Activated T-helper 2 cell treated with anti-CD3 and anti-CD28 coated beads, Interferon-gamma antibody, Interleukin-2, Interleukin-4, amounts not matched to agents 10 μg/mL and 5 μg/mL and 100 μg/mL, durations not matched to agents 14 hours and 24 hours and 36 hours (primary cell): ENCODE measurements at regions not wholly inside any gene's neighbourhood (a gene's known extent, or its start where the extent isn't known, plus 50 kb on each side); places are given as distances from the start of the nearest gene placed in this dataset.

ENCODE experiments used
- DNase-seq: peaks from one replicate; pipeline ENCODE4 v3.0.0; 2021; ENCODE audit warnings: low spot score
- H3K27ac Mint-ChIP-seq: one replicate; pipeline ENCODE4 v1.8.0; 2021; ENCODE audit warnings: mixed read lengths
- H3K27me3 Mint-ChIP-seq: one replicate; pipeline ENCODE4 v1.8.0; 2021; ENCODE audit warnings: low read depth, mixed read lengths
- H3K36me3 Mint-ChIP-seq: one replicate; pipeline ENCODE4 v1.8.0; 2021; ENCODE audit warnings: low read depth, mixed read lengths
- H3K4me1 Mint-ChIP-seq: one replicate; pipeline ENCODE4 v1.8.0; 2021; ENCODE audit warnings: low read depth, mixed read lengths
- H3K4me3 Mint-ChIP-seq: one replicate; pipeline ENCODE4 v1.8.0; 2021; ENCODE audit warnings: low read depth, mild to moderate bottlenecking, moderate library complexity, mixed read lengths
- H3K9me3 Mint-ChIP-seq: one replicate; pipeline ENCODE4 v1.8.0; 2021; ENCODE audit warnings: mixed read lengths
- intact Hi-C: fragments of 100-400 bp; cut with micrococcal nuclease; formaldehyde crosslinking; loops from one replicate; pipeline ENCODE4 v1.15.1; 2023

DNA sequence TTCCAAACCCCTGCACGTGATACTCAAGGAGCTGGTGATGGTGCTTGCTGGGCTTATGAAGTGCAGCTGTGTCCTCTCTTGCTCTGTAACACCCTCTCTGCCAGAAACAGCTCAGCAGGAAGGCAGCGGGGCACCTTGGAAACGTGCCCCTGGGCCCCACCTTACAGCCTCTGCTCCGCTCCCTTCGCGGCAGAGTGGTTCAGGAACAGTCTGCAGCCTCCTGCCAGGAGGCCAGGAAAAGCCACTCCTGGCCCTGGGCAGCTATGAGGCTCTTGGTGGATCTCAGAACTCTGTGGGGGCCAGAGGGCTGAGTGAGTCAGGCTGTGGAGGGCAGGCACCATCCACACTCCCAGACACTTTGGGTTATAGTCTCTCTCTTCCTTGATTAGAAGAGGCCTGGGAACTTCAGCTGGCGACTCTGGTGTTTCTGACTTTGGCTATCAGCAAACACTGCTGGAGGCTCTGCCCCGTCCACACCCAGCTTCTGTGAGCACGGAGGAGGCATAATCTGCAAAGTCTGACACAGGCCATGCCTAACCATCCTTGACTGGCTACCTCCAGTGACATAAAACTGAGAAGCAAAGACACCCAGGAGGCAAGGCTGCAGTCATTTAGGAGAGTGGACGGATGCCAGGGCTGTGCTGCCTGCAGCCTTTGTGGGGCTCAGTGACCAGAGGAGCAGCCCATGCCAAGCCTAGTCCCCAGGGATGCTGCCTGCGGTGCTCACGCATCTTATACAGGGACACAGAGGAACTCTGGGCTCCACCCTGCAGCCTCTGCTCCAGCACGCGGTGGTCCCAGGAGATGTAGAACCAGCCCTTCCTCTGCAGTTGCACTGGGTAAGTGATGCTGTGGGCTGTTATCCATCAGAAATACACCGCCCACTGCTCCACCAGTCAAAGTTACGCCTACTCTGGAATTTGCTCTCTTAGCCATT is 65.3 kb downstream of the METRNL start:
- H3K9me3 Mint-ChIP-seq, result peaks cover 13% of the 10 kb centered on the region

DNA sequence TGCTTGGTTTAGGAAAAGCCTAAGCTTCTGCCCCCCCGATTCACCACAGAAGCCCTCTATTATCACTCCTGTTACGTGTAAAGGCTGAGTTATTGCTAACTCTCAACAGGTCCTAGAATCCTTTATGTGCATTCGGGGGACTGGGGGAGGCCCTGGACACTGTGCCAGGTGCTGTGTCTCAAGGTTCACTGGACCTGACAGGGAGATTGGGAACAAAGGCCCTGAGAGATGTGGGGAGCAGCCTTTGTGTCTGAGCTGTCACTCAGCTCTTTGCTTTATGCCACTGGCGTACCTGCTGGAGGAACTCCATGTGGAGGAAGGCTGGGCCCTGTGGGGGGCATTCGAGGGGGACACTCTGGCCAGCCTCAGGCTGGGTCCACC is 65.9 kb downstream of the METRNL start:
- H3K27ac Mint-ChIP-seq, result no peak overlapping the region
- DNase-seq, result no peak
- peaks cover 22% of the 10 kb centered on the region for H3K4me1 Mint-ChIP-seq
- peaks cover 27% of the 10 kb centered on the region for H3K27me3 Mint-ChIP-seq
- peaks cover 13% of the 10 kb centered on the region for H3K9me3 Mint-ChIP-seq
- H3K36me3 Mint-ChIP-seq, result no peaks in the 10 kb centered on the region
- intact Hi-C loops, result no loop called here
- H3K4me3 Mint-ChIP-seq, result no peak overlapping the region

More for the DNA sequence above, 65.3 kb downstream of the METRNL start:
- no peak overlapping the region for H3K4me3 Mint-ChIP-seq
- intact Hi-C loops, result no loop called here
- peaks cover 22% of the 10 kb centered on the region for H3K4me1 Mint-ChIP-seq
- H3K36me3 Mint-ChIP-seq, result no peaks in the 10 kb centered on the region
- H3K27ac Mint-ChIP-seq, result no peak overlapping the region
- H3K27me3 Mint-ChIP-seq, result peaks cover 28% of the 10 kb centered on the region
- no peak for DNase-seq

DNA sequence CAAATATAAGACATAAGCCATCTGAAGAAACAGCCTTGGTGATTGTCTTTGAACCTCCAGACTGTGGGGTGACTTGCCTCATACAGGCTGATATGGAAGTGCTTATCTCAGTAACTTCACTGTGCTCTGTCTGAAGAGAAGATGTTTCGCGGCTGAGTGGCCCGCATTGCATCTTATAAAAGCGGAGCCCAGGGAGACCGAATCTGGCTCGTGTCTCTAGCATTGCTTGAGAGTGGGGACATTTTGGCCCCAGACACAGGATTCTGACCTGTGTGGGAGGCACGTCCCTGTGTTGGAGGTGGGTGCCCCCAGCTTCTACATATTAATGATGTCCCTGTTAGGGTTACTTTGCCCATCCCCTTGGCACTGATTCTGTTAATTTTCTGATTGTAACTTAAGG is 66.4 kb downstream of the METRNL start:
- Mint-ChIP-seq H3K4me1 (peaks cover 22% of the 10 kb centered on the region), H3K36me3 (no peaks in the 10 kb centered on the region), H3K4me3 (no peak overlapping the region), H3K27ac (no peak overlapping the region), H3K9me3 (peaks cover 13% of the 10 kb centered on the region), H3K27me3 (peaks cover 22% of the 10 kb centered on the region)
- intact Hi-C loops, result no loop called here
- no peak for DNase-seq

GRCh38 chr17:83146347-83146746 is 66.9 kb downstream of the METRNL start:
- Mint-ChIP-seq H3K4me3 (no peak overlapping the region), H3K4me1 (peaks cover 22% of the 10 kb centered on the region), H3K27me3 (peaks cover 18% of the 10 kb centered on the region), H3K9me3 (peaks cover 13% of the 10 kb centered on the region), H3K27ac (no peak overlapping the region), H3K36me3 (no peaks in the 10 kb centered on the region)
- DNase-seq, result no peak
- intact Hi-C loops, result no loop called here

DNA sequence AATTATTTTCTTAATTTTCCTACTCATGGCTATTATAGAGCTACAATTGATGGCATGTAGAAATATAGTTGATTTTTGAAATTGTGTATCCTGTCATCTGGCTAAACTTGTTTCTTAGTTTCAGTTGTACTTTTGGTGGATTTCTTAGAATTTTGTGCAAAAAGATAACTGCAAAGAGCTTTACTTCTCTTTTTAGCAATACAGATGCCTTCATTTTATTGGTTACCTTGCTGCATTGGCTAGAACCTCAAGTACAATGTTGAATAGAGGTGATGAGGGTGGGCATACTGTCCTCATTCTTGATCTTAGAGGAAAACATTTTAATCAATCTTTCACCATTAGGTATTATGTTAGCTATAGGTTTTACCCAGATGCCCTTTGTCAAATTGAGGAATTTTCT is 67.9 kb downstream of the METRNL start:
- H3K27me3 Mint-ChIP-seq, result peaks cover 10% of the 10 kb centered on the region
- no peaks in the 10 kb centered on the region for H3K36me3 Mint-ChIP-seq
- peaks cover 6% of the 10 kb centered on the region for H3K9me3 Mint-ChIP-seq
- H3K4me3 Mint-ChIP-seq, result no peak overlapping the region
- no peak overlapping the region for H3K27ac Mint-ChIP-seq
- intact Hi-C loops, result no loop called here
- no peak for DNase-seq
- peaks cover 22% of the 10 kb centered on the region for H3K4me1 Mint-ChIP-seq

- intact Hi-C loops, result no loop called here
- no peak overlapping the region for H3K4me3 Mint-ChIP-seq
- H3K9me3 Mint-ChIP-seq, result no peaks in the 10 kb centered on the region
- no peak for DNase-seq
- peaks cover 22% of the 10 kb centered on the region for H3K4me1 Mint-ChIP-seq
- peaks cover 6% of the 10 kb centered on the region for H3K27me3 Mint-ChIP-seq
- H3K36me3 Mint-ChIP-seq, result no peaks in the 10 kb centered on the region
- no peak overlapping the region for H3K27ac Mint-ChIP-seq
Observed at GRCh38 chr17:83148317-83149028, 69.1 kb downstream of the METRNL start.

GRCh38 chr17:83149029-83149725 is 69.8 kb downstream of the METRNL start:
- DNase-seq, result no peak
- intact Hi-C loops, result no loop called here
- peaks cover 22% of the 10 kb centered on the region for H3K4me1 Mint-ChIP-seq
- no peak overlapping the region for H3K4me3 Mint-ChIP-seq
- no peaks in the 10 kb centered on the region for H3K9me3 Mint-ChIP-seq
- no peak overlapping the region for H3K27ac Mint-ChIP-seq
- no peaks in the 10 kb centered on the region for H3K36me3 Mint-ChIP-seq
- peaks cover 6% of the 10 kb centered on the region for H3K27me3 Mint-ChIP-seq

GRCh38 chr17:83149761-83150251 is 70.4 kb downstream of the METRNL start:
- no peaks in the 10 kb centered on the region for H3K9me3 Mint-ChIP-seq
- no peak for DNase-seq
- peaks cover 22% of the 10 kb centered on the region for H3K4me1 Mint-ChIP-seq
- H3K27me3 Mint-ChIP-seq, result peaks cover 6% of the 10 kb centered on the region
- intact Hi-C loops, result no loop called here
- H3K36me3 Mint-ChIP-seq, result no peaks in the 10 kb centered on the region
- no peak overlapping the region for H3K27ac Mint-ChIP-seq
- H3K4me3 Mint-ChIP-seq, result no peak overlapping the region

GRCh38 chr17:83150369-83151055 is 71.1 kb downstream of the METRNL start:
- intact Hi-C loops, result no loop called here
- no peaks in the 10 kb centered on the region for H3K9me3 Mint-ChIP-seq
- no peak overlapping the region for H3K27ac Mint-ChIP-seq
- H3K4me1 Mint-ChIP-seq, result peaks cover 25% of the 10 kb centered on the region
- no peak overlapping the region for H3K4me3 Mint-ChIP-seq
- no peaks in the 10 kb centered on the region for H3K36me3 Mint-ChIP-seq
- peaks cover 8% of the 10 kb centered on the region for H3K27me3 Mint-ChIP-seq
- no peak for DNase-seq

GRCh38 chr17:83151056-83151441 is 71.6 kb downstream of the METRNL start:
- intact Hi-C loops, result no loop called here
- DNase-seq, result no peak

GRCh38 chr17:83151442-83152226 is 72.2 kb downstream of the METRNL start:
- intact Hi-C loops, result no loop called here
- H3K36me3 Mint-ChIP-seq, result no peaks in the 10 kb centered on the region
- no peak for DNase-seq
- H3K27me3 Mint-ChIP-seq, result peaks cover 9% of the 10 kb centered on the region
- H3K9me3 Mint-ChIP-seq, result no peaks in the 10 kb centered on the region
- H3K4me3 Mint-ChIP-seq, result no peak overlapping the region
- no peak overlapping the region for H3K27ac Mint-ChIP-seq
- peaks cover 26% of the 10 kb centered on the region for H3K4me1 Mint-ChIP-seq

More at GRCh38 chr17:83151056-83151441, 71.6 kb downstream of the METRNL start:
- H3K9me3 Mint-ChIP-seq, result no peaks in the 10 kb centered on the region
- H3K27ac Mint-ChIP-seq, result no peak overlapping the region
- H3K27me3 Mint-ChIP-seq, result peaks cover 8% of the 10 kb centered on the region
- H3K4me1 Mint-ChIP-seq, result peaks cover 28% of the 10 kb centered on the region
- no peaks in the 10 kb centered on the region for H3K36me3 Mint-ChIP-seq
- no peak overlapping the region for H3K4me3 Mint-ChIP-seq
